ENCODE measurements at regions not wholly inside any gene's neighbourhood (a gene's known extent, or its start where the extent isn't known, plus 50 kb on each side); places are given as distances from the start of the nearest gene placed in this dataset.

DNA sequence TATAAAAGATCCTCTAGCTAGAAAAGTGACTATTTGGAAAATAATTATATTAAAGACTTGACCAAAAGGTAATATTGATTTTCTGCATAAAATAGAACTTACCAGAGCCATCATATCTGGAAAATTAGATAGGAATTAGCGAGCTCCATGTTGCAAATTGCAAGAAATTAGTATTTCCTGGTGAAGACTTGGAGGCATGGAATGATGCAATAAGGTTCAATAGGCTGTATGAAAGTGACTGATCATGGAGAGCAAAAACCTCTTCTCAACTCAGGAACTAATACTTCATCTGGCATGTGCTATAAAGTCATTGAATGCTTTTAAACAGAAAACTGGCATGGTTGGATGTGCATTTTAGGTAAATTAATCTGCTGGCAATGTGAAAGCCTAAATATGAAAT lies 66.3 kb upstream of the UFM1 start:
- TF ChIP-seq, protein P1, sequence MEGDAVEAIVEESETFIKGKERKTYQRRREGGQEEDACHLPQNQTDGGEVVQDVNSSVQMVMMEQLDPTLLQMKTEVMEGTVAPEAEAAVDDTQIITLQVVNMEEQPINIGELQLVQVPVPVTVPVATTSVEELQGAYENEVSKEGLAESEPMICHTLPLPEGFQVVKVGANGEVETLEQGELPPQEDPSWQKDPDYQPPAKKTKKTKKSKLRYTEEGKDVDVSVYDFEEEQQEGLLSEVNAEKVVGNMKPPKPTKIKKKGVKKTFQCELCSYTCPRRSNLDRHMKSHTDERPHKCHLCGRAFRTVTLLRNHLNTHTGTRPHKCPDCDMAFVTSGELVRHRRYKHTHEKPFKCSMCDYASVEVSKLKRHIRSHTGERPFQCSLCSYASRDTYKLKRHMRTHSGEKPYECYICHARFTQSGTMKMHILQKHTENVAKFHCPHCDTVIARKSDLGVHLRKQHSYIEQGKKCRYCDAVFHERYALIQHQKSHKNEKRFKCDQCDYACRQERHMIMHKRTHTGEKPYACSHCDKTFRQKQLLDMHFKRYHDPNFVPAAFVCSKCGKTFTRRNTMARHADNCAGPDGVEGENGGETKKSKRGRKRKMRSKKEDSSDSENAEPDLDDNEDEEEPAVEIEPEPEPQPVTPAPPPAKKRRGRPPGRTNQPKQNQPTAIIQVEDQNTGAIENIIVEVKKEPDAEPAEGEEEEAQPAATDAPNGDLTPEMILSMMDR (IDR thresholded peaks at IDR 0.05): no peak
- TF ChIP-seq POLR2AphosphoS5 (IDR thresholded peaks at IDR 0.05) (no peak), POLR2A (IDR thresholded peaks at IDR 0.05) (no peak)
